GM23248 (cell line): ENCODE measurements at regions not wholly inside any gene's neighbourhood (a gene's known extent, or its start where the extent isn't known, plus 50 kb on each side); places are given as distances from the start of the nearest gene placed in this dataset.

Source experiments
- EZH2 ChIP-seq: fragments of 200-600 bp; sonication (generic); IDR thresholded peaks from 2 replicates; pipeline ENCODE4 v1.6.1; 2018; ENCODE audit warnings: antibody characterized with exemption, mild to moderate bottlenecking; ENCODE audit not compliant: insufficient read depth, poor library complexity, severe bottlenecking
- EZH2phosphoT487 ChIP-seq: fragments of 200-600 bp; sonication (generic); IDR thresholded peaks from 2 replicates; pipeline ENCODE4 v1.6.1; 2018; ENCODE audit warnings: antibody characterized with exemption, moderate library complexity, mild to moderate bottlenecking, low read depth; ENCODE audit not compliant: insufficient read depth

DNA sequence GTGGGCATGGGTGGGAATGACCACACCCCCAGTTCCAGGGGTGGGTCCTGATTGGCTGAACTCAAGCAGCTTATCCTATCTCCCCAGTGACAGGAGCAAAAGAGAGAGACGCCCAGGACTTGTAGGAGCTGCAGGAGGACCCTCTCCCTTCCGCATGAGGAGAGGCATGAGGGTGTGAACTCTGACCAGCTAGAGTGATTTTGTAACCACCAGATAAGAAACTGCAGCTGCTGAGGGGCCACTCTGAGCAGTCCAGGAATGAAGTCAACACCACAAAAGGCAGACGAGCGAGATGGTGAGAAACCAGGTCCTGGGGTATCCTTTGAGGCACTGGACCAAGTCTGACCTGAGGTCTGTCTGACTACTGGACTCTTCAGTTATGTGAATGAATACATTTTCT, 521.9 kb downstream of the BNC2 start:
- TF ChIP-seq EZH2 (no peak), EZH2phosphoT487 (no peak)
